ENCODE measurements at regions not wholly inside any gene's neighbourhood (a gene's known extent, or its start where the extent isn't known, plus 50 kb on each side); places are given as distances from the start of the nearest gene placed in this dataset.
"Not testable (repeated sequence)": the region's sequence is repeated elsewhere in the genome, so short reads cannot be mapped to it uniquely, and the experiment has no call there.

DNA sequence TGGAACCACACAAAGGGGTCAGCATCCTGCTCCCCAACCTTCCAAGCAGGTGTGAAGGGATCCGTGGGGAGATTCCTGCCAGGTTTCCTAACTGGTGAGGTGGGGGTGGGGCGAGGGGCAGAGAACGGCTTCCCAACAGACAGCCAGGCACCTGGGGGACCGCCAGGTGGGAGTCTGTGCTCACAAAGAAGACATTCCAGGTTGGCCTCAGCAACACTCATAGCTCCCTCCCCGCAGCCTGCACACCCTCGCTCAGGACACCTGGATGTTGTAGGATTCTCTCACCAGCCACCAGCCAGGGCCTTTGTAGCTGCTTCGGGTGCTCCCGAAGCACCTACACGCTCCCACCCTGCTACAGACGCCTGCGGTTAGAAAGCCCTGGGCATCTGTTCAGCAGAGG is 184.8 kb upstream of the FAM240B start:
- DNase-seq (ENCODE audit: low spot score); H3K4me3 Mint-ChIP-seq; ATAC-seq; H3K4me1 Mint-ChIP-seq (ENCODE audit: low read depth in 2 of 2); H3K27me3 Mint-ChIP-seq; H3K27ac Mint-ChIP-seq; H3K9me3 Mint-ChIP-seq; H3K36me3 Mint-ChIP-seq: not testable (repeated sequence)

DNA sequence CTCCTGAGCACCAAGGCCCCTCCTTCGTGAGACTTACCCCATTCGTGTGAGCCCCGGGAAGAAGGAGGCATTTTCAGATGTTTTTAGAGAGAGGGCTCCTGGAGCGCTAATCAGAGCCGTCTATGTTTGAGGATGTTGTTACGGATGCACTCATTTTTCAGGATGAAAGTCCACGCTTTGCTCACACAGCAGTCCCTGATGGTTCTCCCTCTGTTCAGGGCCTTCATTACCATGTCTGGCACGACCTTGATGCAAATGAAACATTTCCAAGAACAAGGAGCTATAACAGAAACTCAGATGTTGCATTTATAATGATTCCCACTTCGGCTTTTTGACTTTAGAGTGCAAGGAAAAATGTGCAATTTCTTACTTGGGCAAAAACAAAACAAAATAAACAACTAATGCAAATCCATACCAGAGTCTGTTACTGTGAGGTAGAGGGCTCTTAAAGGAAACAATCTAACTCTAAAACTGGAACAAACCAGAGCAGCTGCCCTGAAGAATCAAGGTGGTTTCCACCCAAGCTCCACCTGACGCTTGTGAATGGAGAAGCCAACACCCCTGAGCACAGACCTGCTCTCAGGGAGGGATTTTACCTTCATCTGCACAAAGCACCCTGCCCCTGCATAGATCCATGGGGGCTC is 181.7 kb upstream of the FAM240B start:
- not testable (repeated sequence) for ATAC-seq; H3K4me1 Mint-ChIP-seq (ENCODE audit: low read depth in 2 of 2); H3K27me3 Mint-ChIP-seq; H3K9me3 Mint-ChIP-seq; H3K36me3 Mint-ChIP-seq; H3K27ac Mint-ChIP-seq; DNase-seq (ENCODE audit: low spot score); H3K4me3 Mint-ChIP-seq

DNA sequence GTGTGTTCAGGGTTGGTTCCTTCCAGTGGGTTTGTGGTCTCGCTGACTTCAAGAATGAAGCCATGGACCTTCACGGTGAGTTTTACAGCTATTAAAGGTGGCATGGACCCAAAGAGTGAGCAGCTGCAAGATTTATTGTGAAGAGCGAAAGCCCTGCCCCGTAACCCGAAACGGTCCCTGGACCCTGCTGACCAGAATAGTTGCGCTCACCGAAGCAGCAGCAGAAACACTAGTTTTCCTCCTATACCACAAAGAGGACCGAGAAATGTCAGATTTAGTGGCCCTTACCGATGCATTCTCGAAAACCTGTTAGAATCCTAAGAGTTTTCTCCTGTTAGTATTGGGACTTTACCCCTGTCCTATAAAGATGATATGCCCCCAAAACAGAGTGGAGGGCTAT is 176.5 kb upstream of the FAM240B start:
- H3K27me3 Mint-ChIP-seq; ATAC-seq; H3K4me1 Mint-ChIP-seq (ENCODE audit: low read depth in 2 of 2); H3K4me3 Mint-ChIP-seq; H3K36me3 Mint-ChIP-seq; H3K9me3 Mint-ChIP-seq; DNase-seq (ENCODE audit: low spot score); H3K27ac Mint-ChIP-seq: not testable (repeated sequence)

DNA sequence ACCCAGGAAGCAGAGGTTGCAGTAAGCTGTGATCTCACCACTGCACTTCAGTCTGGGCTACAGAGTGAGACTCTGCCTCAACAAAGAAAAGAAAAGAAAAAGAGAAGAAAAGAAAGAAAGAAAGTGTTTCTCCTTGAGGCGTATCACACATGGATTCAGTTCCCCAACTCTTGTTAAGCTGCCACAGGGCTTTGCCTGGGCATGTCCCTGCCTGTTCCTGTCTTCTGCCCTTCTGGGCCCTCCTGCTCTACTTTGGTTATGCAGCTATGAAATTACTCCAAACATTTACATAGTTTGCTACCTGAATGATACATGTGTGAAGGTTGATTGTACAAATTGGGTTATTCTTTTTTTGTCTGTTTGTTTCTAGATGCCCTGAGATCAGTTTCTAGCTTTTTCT is 175.3 kb upstream of the FAM240B start:
- H3K36me3 Mint-ChIP-seq; H3K4me1 Mint-ChIP-seq (ENCODE audit: low read depth in 2 of 2); DNase-seq (ENCODE audit: low spot score); H3K27me3 Mint-ChIP-seq; H3K9me3 Mint-ChIP-seq; H3K27ac Mint-ChIP-seq; H3K4me3 Mint-ChIP-seq; ATAC-seq: not testable (repeated sequence)

DNA sequence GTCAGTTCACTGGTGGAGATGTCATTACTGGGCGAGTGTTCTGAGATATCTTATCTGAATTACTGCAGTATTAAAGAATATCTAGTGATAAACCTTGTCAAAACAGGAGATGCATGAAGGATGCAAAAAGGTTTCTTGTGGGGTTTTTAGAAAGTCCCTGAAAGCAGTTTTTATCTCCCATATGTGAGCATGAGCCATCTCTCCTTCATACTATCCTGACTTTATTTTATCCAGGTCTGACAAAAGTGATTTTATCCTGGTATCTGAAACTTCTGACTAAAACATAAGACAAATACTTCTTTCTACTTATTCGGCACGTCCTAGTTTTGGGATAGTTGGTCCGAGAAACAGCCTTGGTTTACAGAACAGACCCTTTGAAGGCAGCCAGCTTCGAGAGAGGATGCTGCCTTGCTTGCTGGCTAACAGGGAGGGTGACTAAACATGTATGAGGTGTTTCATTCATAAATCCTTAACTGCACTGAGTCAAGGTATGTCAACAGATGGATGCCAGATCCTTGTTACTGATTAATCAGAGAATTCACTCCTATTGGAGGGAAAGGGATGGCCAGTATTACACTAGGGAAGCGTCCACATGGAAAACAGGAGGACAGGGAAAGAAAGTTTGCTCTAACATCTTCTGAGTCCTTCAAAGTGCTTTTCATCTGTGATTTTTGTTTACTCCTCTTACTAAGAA is 172.8 kb upstream of the FAM240B start:
- not testable (repeated sequence) for H3K27me3 Mint-ChIP-seq; ATAC-seq; H3K36me3 Mint-ChIP-seq; H3K4me3 Mint-ChIP-seq; H3K9me3 Mint-ChIP-seq; DNase-seq (ENCODE audit: low spot score); H3K4me1 Mint-ChIP-seq (ENCODE audit: low read depth in 2 of 2); H3K27ac Mint-ChIP-seq

DNA sequence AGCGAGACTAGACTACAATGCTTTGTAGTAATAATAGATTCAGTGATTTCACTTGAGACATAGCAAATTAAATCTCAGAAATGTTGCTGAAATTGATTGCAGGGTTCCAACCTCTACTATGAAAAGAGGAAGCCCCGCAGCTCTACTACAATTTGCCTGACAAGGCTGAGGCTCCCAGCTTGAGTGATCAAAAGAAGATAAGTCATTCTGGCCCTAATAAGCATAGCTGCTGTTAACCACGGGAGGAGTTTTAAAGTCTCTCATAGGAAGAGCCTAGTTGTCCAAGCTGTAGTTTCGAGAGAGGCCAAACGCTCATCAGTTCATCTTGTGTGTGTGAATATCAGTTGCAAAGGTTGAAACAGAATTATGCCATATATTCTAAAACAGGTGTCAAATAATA is 166.1 kb upstream of the FAM240B start:
- H3K9me3 Mint-ChIP-seq; ATAC-seq; H3K27ac Mint-ChIP-seq; H3K27me3 Mint-ChIP-seq; H3K4me3 Mint-ChIP-seq; H3K36me3 Mint-ChIP-seq; H3K4me1 Mint-ChIP-seq (ENCODE audit: low read depth in 2 of 2); DNase-seq (ENCODE audit: low spot score): not testable (repeated sequence)

DNA sequence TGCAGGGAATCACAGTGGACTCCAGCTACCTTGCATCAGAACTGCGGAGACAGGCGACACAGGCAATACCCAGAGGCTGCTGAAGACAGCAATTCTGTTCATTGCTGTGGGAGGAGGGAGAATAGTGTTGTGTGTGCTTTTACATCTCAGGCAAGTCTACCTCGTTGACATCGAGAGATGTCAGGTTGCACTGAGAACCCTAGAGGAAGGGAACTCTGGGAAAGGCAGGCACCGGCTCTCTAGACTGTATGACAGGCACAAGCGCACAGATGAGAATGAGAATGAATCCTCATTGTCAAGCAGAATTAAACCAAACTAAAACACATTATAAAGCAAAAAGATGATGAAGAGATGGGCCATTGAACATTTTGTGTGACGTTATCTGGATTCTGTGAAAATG is 155.7 kb upstream of the FAM240B start:
- H3K27ac Mint-ChIP-seq; H3K9me3 Mint-ChIP-seq; H3K27me3 Mint-ChIP-seq; H3K36me3 Mint-ChIP-seq; ATAC-seq; H3K4me1 Mint-ChIP-seq (ENCODE audit: low read depth in 2 of 2); DNase-seq (ENCODE audit: low spot score); H3K4me3 Mint-ChIP-seq: not testable (repeated sequence)

DNA sequence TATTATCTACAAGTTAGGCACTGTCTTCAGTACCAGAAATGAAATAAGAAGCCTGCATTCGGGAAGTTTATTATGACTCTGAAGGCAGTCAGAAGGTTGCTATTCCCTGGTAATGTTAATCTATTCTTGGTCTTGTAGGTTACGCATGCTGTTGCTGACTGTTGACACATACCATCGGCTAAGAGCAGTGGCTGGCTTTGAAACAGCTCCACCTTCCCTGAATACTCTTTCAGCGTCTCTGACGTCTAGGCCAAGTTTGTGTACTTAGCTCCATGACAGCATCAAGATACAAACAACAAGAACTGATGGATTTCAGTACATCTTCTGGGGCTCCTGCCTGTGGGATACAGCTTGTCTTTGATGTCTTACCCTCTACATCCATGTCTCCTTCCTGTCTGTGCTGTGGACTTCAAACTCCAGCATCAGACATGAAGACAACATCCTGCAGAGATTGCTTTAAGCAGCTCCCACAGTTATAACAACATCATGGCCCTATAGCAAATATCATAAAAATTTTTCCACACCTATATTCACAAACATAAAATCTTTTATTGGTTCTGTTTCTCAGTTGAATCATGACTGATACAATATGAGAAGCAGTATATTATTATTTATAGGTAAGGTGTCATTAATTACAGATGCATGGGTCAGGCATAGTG is 151.5 kb upstream of the FAM240B start:
- not testable (repeated sequence) for H3K4me1 Mint-ChIP-seq (ENCODE audit: low read depth in 2 of 2); H3K4me3 Mint-ChIP-seq; ATAC-seq; H3K9me3 Mint-ChIP-seq; H3K27me3 Mint-ChIP-seq; H3K36me3 Mint-ChIP-seq; DNase-seq (ENCODE audit: low spot score); H3K27ac Mint-ChIP-seq

DNA sequence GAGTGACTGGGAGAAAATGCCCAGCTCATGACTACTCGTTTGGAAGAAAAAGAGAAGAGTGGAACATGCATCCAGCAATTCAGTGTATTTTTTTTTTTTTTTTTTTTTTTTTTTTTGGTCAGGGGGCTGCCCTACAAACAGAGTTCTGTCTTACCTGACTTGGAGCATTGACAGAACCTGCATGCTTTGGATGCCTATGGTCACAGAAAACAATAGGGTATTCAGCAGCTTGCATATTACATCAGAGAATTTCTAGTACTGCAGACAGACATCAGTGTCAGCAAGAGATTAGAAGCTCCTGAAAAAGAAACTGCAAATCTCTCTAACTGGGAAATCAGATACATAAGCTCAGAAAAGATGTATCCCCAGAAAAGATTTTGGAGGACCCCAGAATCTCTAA is 139.9 kb upstream of the FAM240B start:
- not testable (repeated sequence) for H3K4me3 Mint-ChIP-seq; H3K27me3 Mint-ChIP-seq; DNase-seq (ENCODE audit: low spot score); ATAC-seq; H3K36me3 Mint-ChIP-seq; H3K9me3 Mint-ChIP-seq; H3K4me1 Mint-ChIP-seq (ENCODE audit: low read depth in 2 of 2); H3K27ac Mint-ChIP-seq

DNA sequence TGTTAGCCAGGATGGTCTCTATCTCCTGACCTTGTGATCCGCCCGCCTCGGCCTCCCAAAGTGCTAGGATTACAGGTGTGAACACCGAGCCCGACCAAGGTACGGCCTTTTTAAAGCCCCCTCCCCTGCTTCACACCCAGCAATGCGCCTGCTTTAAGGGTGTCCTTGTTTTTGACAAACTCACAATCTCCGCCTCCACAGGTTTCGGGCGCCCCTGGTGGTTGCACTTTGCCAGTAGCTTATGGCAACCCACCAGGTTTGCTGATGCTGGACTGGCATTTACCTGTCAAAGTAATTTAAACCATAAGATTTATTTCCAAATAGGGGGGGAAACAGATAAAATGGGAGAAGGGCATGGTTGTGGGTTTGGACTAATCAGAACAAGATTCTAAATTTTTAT is 129.0 kb upstream of the FAM240B start:
- not testable (repeated sequence) for H3K4me3 Mint-ChIP-seq; H3K27me3 Mint-ChIP-seq; H3K9me3 Mint-ChIP-seq; H3K27ac Mint-ChIP-seq; ATAC-seq; H3K4me1 Mint-ChIP-seq (ENCODE audit: low read depth in 2 of 2); H3K36me3 Mint-ChIP-seq; DNase-seq (ENCODE audit: low spot score)

DNA sequence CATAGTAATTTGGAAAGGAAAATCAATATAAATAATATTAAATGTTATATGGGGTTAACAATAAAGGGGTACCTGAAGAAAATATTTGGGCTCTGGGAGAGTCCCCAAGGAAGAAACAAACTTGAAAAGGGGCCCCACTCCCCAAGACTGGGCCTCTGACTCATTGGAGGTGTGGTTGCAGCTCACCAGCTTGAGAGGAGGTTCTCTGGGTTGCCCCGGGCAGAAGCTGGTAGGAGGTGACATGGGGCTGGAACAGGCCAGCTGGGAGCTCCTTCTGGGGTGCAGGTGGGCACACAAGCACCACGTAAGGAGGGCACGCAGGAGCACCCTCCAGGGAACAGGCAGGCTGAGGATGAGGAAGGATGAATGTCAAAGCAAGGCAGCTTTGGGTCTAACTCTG is 120.3 kb upstream of the FAM240B start:
- H3K9me3 Mint-ChIP-seq; H3K27me3 Mint-ChIP-seq; ATAC-seq; H3K4me3 Mint-ChIP-seq; DNase-seq (ENCODE audit: low spot score); H3K4me1 Mint-ChIP-seq (ENCODE audit: low read depth in 2 of 2); H3K36me3 Mint-ChIP-seq; H3K27ac Mint-ChIP-seq: not testable (repeated sequence)

DNA sequence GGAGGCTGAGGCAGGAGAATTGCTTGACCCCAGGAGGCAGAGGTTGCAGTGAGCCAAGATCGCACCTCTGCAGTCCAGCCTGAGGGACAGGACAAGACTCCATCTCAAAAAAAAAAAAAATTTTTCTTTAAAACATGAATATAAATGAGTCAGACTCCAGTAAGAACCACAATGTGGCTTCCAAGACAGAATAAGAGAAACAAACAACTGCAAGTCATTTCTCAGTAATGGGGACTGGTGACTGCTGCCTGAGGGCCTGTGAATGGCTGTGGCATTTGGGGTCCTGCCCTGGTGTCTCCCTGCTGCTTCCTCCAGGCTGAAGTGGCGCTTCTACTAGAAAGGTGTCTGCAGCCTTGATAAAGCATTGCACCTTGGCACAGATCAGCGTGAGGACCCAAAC is 113.8 kb upstream of the FAM240B start:
- H3K9me3 Mint-ChIP-seq; ATAC-seq; H3K27me3 Mint-ChIP-seq; H3K27ac Mint-ChIP-seq; H3K4me3 Mint-ChIP-seq; H3K36me3 Mint-ChIP-seq; DNase-seq (ENCODE audit: low spot score); H3K4me1 Mint-ChIP-seq (ENCODE audit: low read depth in 2 of 2): not testable (repeated sequence)

DNA sequence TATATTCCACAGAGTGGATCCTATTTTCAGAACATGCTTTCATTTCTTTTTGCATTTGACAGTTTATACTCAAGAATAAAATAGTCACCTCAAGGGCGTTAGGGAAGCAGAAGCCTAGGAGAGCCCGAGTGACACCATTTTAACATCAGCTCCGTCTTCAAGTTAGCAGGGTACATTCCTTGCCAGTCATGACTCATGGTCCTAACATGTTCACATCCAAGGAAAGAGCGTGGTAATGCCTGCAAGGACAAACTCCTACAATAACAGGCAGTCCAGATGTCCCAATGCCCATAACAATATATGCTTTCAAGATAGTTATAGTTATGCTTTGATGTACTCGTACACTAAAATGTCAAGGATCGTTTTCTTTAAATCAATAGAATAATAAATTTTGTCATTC is 93.9 kb upstream of the FAM240B start:
- not testable (repeated sequence) for H3K4me1 Mint-ChIP-seq (ENCODE audit: low read depth in 2 of 2); ATAC-seq; H3K4me3 Mint-ChIP-seq; H3K9me3 Mint-ChIP-seq; H3K27me3 Mint-ChIP-seq; DNase-seq (ENCODE audit: low spot score); H3K36me3 Mint-ChIP-seq; H3K27ac Mint-ChIP-seq

DNA sequence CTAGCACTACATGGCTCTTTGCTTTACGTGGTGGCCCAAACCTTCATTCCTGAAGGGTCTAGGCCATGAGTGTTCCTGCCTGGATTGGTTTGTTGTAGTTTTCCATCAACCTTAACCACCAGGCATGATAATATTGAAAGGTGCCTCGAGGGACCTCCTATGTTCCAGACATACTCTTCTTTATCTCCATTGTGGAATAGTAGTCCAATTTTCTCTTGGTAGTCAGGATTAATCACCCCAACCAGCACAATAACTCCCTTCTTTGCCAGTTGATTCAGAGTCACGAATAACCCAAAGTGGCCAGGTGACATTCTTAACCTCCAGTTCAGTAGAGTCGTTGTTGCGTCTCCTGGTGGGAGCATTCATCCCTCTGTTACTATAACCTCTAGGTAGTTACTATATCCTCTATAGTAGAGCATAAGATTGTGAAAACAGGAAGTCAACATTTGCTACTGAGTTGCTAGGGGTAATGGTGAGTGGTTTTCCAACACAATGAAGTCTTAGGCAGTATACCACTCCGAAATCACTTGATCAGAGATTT is 88.1 kb upstream of the FAM240B start:
- DNase-seq (ENCODE audit: low spot score); H3K27ac Mint-ChIP-seq; H3K4me3 Mint-ChIP-seq; ATAC-seq; H3K9me3 Mint-ChIP-seq; H3K4me1 Mint-ChIP-seq (ENCODE audit: low read depth in 2 of 2); H3K27me3 Mint-ChIP-seq; H3K36me3 Mint-ChIP-seq: not testable (repeated sequence)

Data from natural killer cell treated with Interleukin-12 subunit alpha and Interleukin-12 subunit beta and Interleukin-15 and Interleukin-18, amount 100 ng/mL, for 72 hours (primary cell).